GM12874 (cell line): ENCODE measurements at regions not wholly inside any gene's neighbourhood (a gene's known extent, or its start where the extent isn't known, plus 50 kb on each side); places are given as distances from the start of the nearest gene placed in this dataset.

Source experiments
- CTCF ChIP-seq: IDR thresholded peaks from 2 replicates; pipeline ENCODE4 v1.5.1; 2011; ENCODE audit warnings: low read depth, mild to moderate bottlenecking, control low read depth, low read length, moderate library complexity; ENCODE audit not compliant: insufficient read depth

- TF ChIP-seq CTCF = no peak
Observed at GRCh38 chr3:82081351-82081750, 319.9 kb upstream of the GBE1 start.

GRCh38 chr3:82080792-82081191 is 319.3 kb upstream of the GBE1 start:
- TF ChIP-seq CTCF = no peak

- TF ChIP-seq CTCF = no peak
Observed at GRCh38 chr3:82080261-82080660, 318.8 kb upstream of the GBE1 start.

GRCh38 chr3:82079335-82079890 is 318.0 kb upstream of the GBE1 start:
- TF ChIP-seq CTCF = no peak

GRCh38 chr3:82078246-82078645 is 316.8 kb upstream of the GBE1 start:
- TF ChIP-seq CTCF = no peak

GRCh38 chr3:82067420-82067819 is 306.0 kb upstream of the GBE1 start:
- no peak for TF ChIP-seq CTCF

- TF ChIP-seq CTCF = no peak
Observed at GRCh38 chr3:82058809-82059208, 297.4 kb upstream of the GBE1 start.

GRCh38 chr3:82055792-82056191 is 294.3 kb upstream of the GBE1 start:
- no peak for TF ChIP-seq CTCF
